Vagina (tissue), 2 donors: ENCODE measurements at regions not wholly inside any gene's neighbourhood (a gene's known extent, or its start where the extent isn't known, plus 50 kb on each side); places are given as distances from the start of the nearest gene placed in this dataset.

Experiments
- CTCF ChIP-seq, 3 experiments: fragments of 450-650 bp in 2 of 3; fragments of 200-600 bp in 1 of 3; sonication (generic) in 1 of 3; IDR thresholded peaks; one replicate each; pipeline ENCODE4 v1.5.1; 2017 to 2019; ENCODE audit warnings: antibody characterized with exemption in 3 of 3, mild to moderate bottlenecking in 2 of 3, moderate library complexity in 2 of 3
- POLR2A ChIP-seq, 2 donors: fragments of 450-650 bp; IDR thresholded peaks; one replicate each; pipeline ENCODE4 v1.6.1; 2017; ENCODE audit warnings: antibody characterized with exemption in 2 of 2, mild to moderate bottlenecking in 2 of 2, moderate library complexity in 2 of 2
- POLR2AphosphoS5 ChIP-seq, 2 donors: sonication (generic); formaldehyde crosslinking; IDR thresholded peaks; one replicate each; pipeline ENCODE4 v1.9.0; 2017; ENCODE audit warnings: antibody characterized with exemption in 2 of 2, mild to moderate bottlenecking in 2 of 2, low read depth in 1 of 2; ENCODE audit not compliant: insufficient read depth in 1 of 2

DNA sequence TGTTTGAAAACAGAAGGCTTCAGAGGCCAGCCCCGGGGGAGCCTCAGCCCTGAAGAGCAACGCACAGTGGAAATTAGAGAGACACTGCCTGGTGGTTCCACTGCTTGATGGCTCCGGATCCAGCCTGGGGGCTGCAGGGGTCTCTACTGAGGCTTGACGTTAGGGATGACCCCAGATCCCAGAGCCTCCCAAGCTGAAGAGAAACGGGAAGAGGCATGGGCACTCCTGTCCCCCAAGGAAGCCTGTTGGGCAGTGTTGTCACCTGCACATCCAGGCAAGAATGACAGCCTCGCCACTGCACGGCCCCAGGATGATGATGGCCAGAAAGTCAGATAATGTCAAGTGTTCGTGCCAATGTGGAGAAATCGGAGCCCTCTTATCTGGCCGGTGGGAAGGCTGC, 56.8 kb upstream of the FGF3 start:
- no peak for TF ChIP-seq POLR2AphosphoS5 (IDR thresholded peaks at IDR 0.05; ENCODE audit: insufficient read depth in 1 of 2, low read depth in 1 of 2)
- TF ChIP-seq POLR2A (IDR thresholded peaks at IDR 0.05) = no peak
- no peak for TF ChIP-seq CTCF (IDR thresholded peaks at IDR 0.05)
